Activated CD8-positive, alpha-beta memory T cell treated with anti-CD3 and anti-CD28 coated beads for 4 hours (primary cell): ENCODE measurements at regions not wholly inside any gene's neighbourhood (a gene's known extent, or its start where the extent isn't known, plus 50 kb on each side); places are given as distances from the start of the nearest gene placed in this dataset.

Experiments
- DNase-seq, 2 donors: peaks; one replicate each; pipeline ENCODE4 v3.0.0-alpha.2; 2020; ENCODE audit warnings: low read depth in 2 of 2

DNA sequence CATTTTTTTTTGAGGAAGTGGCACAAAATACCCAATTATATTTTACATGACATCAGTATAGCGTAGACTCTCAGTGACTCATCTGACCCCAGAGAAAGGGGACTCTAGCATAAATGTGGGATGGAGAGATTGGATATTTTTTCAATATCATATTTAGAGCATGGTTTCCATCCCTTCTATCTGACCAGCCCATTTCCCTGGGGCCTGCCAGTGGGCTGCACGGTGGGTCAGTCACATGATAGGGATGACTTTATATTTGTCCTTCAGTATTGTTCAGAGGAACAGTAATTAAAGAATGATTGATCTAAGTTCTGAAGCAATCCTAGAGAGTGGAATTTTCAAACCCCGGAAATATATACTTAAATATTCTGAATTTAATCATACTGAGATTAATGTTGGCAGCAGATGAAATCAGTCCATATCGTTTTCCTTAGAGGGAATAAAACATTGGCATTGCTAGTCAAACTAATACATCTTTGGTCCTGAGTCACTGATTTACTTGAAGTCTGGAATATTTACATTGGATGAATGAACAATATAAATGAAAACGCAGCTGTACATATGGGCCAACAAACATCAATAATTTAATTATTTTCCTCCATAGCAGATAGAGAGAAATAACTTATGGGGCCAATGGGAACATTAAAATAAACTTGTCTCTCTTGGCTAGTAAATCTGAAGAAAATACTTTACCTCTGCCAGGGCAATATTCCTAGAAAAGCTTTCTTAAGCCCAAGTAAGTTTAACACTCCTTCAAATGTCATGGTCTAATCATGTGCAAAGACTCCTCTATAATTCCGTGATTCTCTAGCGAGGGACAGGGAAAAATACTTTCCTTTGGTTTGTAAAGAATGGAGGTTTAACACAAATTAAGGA, 563.6 kb upstream of the PKDCC start:
- no peak for DNase-seq

DNA sequence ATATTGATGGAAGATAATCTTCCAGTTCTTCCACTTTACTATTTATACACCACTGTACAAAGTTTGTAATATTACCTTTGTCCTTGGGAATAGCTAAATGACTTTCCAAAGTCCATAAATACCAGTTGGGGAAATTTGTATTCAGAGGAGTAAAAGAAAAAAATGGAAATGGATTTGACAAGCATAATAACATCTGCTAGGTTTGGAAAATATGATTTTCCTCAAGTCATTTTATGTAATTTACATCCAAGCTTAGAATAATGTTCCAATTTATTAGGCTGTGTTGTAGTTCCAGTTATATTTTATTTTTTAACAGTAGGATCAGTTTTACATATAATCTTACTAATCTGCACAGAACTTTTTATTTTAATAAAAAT, 563.0 kb upstream of the PKDCC start:
- DNase-seq: no peak

DNA sequence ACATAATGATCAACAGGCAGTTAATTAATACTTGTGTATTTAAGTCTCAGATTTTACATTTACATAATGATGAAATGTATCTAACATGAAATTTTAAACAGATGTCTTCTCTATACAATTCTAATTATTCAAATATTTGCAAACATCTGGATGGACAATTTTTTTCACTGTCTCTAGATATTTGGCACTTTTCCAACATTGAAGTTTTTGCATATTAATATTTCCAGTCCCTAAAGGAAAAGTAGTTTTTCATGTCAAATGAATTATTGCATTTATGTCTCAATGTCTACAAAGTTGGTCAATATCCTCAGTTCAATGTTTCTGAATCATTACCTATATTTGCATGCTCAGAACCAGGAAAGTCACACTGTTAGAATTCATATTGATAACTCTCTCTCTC, 560.9 kb upstream of the PKDCC start:
- no peak for DNase-seq

DNA sequence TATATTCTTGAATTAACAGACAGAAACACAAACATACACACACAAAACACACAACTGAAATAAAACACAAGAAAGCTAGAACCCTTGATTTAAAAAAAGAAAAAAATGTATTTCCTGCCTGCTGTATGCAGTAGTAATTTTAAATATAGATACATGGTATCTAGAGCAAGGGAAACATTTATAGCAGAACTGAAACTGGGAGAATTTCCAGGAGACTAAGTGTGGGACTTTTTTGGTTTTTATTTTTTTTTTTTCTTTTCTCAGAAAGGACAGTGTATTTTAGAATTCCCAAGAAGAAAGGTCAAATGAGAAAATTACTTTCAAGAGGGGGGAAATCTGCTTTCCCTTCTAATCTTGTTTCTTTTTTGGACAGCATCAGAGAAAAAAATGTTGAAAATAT, 558.9 kb upstream of the PKDCC start:
- no peak for DNase-seq

DNA sequence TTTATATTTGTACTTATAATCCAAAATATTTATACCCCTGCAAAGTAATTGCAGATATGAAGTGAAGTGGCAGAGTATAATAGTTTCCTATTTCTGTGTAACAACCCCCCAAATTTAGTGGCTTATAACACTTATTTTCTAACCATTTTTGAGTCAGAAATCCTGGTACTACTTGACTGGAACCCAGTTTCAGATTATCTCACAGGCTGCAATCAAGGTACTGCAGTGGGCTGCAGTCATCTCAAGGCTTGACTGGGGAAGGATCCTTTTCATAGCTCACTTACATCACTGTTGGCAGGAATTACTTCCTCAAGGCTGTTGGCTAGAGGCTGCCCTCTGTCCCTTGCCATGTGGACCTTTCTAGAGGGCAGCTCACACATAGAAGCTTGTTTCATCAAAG, 558.2 kb upstream of the PKDCC start:
- DNase-seq: no peak

DNA sequence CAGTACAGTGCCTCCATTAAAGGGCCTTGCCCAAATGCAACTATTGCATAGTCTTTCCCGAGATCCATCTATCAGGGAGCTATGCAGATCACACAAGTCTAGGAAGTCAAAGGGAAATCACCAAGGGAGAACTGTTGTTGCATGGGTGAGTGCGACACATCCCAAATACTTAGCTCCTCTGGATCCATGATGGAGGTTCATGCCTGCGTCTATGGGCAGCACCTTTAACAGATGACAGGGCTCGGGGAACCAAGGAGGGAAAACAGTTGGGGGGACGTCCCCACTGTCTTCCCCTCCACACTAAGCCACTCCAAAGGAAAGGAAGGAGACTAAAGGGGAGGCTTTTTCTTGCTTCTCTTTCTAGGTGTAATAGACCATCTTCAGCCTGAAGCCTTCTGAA, 552.8 kb upstream of the PKDCC start:
- DNase-seq: no peak

DNA sequence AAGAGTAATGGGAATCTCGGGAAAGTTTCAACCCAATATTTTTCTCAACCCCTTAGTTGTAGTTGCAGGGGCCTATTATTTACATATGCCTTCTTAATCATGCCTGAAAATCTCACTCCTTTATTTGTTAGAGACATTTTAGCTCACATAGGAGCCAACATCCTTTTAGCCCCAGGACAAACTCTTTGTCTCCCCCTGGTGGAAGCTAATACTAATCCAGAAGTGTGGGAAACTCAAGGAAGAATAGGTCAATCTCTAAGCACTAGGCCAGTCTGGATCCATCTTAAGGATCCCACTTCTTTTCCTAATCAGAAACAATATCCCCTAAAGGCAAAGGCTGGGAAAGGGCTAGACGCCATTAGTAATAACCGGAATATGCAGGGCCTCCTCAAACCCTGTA, 550.9 kb upstream of the PKDCC start:
- no peak for DNase-seq

DNA sequence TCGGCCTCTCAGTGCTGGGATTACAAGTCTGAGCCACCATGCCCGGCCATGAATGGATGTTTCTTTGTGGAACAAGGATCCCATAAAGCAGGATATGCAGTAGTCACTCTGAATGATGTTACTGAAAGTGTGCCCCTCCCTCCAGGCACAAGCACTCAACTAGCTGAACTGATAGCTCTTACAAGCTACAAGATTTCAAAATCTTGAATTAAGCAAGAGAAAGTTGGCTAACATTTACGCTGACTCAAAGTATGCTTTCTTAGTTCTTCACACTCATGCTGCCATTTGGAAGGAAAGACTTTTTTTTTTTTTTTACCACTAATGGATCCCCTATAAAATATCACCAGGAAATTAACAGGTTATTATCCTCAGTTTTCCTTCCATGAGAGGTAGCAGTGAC, 549.0 kb upstream of the PKDCC start:
- DNase-seq: no peak

DNA sequence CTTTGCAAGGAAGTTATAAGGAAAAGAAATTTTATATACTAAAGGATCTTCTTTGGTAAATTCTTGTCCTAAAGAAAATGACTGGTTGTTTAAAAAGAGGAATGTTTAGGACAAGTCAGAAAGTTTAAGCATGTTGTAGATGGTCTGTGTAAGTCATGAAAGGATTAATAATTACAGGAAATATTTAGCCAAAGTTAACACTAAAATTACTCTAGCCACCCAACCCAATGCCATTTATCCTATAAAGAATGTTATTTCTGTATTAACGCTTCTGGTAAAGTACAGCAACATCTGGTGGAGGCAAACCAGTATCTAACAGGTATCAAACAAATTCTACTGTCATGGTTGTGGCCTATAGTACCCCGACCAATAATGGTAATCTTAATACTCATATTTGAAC, 546.9 kb upstream of the PKDCC start:
- no peak for DNase-seq

DNA sequence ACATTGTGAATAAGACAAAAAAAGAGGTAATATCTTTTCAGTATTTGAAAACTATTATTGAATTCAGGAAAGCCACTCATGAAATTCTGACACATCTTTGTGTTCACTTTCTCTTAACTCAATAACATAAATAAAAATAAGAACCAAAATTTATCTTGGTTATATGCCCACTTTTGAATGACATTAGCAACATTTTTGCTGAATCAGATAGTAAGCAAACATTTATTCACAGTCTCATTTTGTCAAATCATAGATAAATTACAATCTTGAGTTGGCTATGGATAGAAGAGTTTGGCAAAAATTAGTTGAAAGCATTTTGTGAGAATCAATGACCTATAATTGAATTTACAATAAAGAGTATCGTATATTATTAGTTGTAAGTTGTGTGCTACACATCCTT, 545.1 kb upstream of the PKDCC start:
- DNase-seq: no peak

DNA sequence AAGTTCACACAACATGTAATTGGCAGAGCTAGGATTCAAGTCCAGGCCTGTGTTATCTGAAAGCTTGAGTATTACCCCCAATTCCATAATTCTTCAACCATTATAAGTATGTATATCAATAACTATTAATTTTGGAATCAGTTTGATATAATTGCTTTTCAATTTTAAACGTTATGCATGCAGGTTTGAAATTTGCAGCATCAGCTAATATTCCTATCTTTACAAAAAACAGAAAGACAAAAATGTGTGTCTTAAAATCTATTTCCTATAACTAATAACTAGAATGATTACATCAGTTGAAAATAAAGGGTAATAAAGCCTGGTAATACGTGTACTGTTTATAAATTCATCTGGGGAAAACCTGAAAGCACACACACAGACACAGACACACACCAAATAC, 543.3 kb upstream of the PKDCC start:
- no peak for DNase-seq

DNA sequence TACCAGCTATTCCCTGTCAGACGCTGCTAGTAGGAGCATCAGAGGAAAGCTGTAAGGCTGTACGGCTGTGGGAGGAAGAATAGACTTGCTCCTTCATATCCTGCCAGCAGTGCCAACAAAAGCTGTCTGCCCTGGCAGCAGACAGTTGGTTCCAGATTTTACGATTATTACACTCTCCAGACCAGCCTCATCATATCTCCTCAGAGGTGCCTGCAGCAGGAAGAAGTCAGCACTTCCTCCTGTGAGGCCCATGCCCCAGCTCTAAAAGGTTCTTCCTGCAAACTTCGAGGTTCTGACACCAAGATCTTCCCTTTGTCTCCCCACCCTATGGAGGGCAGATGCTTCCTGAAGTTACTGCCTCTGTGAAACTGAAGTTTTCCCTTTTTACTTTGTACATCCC, 537.7 kb upstream of the PKDCC start:
- DNase-seq: no peak

DNA sequence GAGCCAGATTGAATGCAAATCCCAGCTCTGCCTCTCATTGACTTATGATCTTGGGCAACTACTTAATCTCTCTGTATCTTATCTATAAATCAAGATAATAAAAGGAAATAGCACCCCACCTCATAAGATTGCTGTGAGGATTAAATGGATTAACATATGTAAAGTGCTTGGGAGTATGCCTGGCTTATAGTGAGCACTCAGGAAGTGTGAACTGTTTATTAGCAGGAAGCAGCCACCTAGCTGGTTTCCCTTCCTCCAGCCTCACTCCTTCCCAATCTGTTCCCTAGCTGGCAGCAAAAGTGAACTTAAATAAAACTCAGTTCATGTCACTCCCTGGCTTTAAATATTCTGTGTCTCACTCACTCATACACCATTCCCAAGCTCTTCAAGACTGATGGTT, 526.6 kb upstream of the PKDCC start:
- no peak for DNase-seq

DNA sequence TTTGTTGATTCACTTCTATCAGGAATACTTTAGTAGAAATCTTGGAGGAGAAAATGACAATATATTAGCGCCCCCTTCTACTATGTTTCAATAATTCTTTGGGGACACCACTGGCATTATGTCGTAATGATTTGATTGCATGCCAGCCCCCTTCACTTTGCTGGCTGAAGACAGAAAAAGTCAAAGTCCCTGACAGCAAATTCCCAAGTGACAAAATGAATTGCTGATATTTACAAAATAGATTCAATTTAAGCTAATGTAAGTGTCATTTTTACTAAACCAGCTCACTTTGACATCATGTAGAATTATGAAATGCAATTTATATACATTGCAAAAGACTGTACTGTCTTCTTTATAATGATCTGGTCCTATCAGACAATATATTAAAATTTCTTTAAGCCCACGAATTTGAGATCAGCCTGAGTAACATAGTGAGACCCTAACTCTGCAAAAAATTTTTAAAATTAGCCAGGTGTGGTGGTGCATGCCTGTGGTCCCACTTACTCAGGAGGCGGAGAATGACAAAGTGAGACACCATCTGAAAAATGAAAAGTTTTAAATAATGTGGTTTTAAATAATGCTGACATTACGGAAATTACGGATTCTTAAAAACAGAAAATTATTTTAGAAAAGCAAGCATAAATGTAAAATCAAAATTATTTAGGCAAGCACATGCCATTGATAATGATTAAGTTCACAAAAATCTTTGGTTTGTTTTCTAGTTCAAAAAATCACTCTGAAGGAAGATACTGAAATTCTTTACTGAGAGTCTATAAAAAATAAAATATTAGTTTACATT, 520.1 kb upstream of the PKDCC start:
- no peak for DNase-seq

DNA sequence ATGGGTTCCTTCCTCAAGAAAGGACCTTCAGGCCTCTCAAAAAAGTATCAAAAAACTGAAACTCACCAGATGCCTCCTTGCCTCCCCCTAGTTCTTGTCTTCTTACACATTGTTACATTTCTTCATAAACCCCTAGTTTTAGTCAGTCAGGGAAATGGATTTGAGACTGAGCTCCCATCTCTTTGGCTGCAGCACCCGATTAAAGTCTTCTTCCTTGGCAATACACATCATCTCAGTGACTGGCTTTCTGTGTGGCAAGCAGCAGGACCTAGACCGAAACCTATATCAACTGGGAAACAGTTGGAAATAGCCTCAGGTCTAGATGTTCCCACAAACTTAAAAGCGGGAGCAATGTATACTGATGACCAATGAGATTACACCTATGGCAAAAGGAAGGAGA, 512.2 kb upstream of the PKDCC start:
- DNase-seq: no peak

DNA sequence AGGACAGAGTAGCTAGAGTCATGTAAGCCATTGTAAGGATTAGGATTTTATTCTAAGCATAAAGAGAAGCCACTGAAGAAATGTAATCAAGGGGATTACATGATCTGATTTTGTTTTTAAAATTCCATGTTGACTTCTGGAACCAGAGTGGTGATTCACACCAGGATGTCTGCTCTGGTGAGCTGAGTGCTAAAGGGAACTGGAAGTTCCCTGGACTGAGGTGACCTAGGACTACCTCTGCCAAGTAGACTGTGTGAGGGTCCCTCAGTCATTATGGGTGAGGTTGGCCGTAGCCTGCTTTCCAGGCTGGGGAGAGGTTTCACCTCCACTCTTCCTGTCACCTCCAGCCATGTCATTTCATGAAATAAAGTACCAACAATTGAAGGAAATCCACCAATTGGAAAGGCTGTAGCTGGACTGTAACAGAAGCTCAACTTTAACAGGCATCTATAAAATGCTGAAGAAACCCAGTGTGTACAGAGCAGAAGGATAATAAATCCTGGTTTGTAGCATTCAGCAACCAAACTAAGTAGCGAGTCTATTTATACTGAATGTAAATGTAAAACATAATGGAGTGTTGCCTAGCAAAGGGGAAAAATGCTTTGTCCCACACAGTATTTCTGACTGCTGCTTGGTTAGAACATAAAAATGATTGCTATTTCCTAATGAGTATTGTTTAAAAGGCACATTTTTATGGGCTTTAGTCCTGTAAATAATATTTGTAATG, 507.4 kb upstream of the PKDCC start:
- no peak for DNase-seq

DNA sequence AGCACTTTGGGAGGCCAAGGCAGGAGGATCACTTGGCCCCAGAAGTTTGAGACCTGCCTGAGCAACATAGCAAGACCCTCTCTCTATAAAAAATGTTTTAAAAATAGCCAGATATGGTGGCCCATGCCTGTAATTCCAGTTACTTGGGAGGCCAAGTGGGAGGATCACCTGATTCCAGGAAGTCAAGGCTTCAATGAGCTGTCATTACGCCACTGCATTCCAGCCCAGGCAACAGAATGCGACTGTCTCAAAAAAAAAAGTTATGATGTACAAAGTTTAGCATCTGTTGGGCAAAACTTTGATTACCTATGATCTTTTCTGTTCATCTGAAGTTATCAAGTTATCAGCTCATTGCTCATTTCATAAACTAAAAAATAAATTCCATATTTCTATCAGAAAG, 504.1 kb upstream of the PKDCC start:
- no peak for DNase-seq

DNA sequence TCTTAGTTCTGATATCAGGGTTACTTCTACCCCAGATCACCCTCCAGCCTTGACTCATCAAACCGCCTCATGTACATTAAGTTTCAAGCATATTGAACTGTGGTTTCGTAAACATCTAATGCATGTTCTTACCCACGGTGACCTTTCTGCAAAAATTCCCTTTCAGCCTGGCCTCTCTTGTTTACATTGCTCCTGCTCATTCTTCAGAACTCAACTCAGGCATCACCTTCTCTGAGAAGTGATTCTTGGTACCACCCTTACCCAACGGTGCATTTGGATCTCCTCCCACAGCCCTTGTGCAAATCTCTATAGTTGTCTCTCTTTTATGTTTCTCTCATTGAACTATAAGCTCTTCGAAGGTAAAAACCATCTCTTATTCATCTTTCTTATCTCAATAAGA, 503.1 kb upstream of the PKDCC start:
- DNase-seq: no peak

DNA sequence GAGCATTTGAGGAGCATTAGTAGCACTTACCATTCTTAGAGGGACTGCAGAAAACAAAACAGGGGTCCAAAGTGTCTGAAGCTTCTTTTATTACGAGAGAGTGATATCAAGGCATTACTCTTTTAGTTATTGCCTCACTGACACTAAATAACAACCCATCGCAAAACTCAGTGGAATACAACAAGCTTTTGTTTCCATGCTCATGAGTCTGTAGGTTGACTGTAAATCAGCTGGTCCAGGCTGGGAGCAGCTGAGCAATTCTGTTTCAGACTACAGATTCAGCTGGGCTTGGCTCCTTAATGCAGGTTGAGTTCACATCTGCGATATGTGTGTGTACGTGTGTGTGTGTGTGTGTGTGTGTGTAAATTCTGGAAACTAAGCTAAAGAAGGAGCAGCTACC, 501.8 kb upstream of the PKDCC start:
- no peak for DNase-seq

DNA sequence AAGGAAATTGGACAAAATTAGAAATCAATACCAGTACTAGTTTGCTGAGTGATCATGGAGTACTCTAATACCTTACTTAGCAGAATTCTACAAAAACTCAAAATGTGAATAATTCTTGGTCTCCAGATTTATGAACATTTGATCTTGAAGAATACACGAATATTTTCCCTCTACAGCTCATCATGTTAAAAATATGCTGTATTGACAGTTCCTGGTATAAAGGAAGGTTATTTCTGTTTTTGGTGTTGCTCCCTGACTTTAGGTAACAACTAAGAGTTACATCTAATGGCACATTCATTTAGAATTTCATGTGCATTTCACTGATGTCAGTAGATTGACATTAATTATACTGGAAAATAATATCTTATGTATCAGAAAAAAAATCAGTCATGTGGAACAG, 479.2 kb upstream of the PKDCC start:
- DNase-seq: no peak

DNA sequence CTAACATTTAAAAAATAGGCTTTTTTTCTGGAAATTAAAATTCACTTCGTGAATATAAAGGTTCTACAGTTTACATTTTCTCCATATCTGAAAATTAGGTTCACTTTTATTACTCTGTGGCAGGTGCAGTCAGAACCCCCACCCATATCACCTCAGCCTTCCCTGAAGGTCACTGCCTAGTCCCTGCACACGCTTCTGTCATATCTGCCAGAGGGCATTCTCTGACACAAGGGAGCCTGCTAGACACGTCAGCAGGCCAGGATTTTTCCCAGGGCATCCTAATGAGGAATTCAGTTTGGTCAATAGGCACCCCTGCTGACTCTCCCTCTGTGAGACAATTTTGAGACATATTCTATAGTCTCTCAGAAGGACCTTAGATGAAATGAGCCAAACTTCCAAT, 475.7 kb upstream of the PKDCC start:
- no peak for DNase-seq

DNA sequence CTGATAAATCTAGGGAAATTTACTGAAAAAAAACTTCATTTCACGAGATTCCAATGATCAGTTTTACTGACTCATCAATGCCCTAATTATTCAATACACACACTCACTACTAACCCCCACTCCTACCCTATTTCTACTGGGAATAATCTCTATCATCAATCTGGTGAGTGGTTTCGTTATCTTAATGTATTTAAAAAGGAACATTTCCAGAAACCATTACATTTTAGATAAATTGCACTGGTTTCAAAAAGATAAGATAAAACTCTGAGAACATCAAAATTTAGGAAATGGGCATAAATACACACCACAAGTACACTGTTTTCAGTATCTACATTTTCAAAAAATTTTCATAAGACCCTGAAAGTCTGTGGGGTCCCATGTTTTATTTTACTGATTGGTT, 471.4 kb upstream of the PKDCC start:
- DNase-seq: no peak

DNA sequence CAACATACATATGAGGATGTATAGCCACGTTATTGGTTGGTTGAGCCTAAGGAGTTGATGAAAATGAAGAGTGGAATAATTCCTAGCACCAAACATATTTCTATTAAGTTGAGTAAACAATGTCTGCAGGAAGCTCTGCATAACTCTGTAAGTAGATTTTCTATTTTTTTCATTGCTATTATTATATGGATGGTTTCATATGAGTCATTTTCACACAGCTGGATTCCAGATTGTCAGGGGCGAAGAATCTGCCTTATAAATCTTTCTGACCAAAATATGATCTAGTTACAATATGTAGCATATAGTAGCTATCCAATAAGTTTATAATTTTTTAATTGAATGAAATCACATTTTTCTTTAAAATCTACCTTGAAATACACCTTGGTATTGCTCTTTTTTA, 468.0 kb upstream of the PKDCC start:
- DNase-seq: no peak
